GM18873 (cell line): ENCODE measurements at regions not wholly inside any gene's neighbourhood (a gene's known extent, or its start where the extent isn't known, plus 50 kb on each side); places are given as distances from the start of the nearest gene placed in this dataset.

Experiments used
- ATAC-seq: cut with Tn5 transposase; IDR thresholded peaks from one replicate; pipeline ENCODE4 v1.9.1; 2021; ENCODE audit warnings: mild to moderate bottlenecking, moderate library complexity, moderate number of reproducible peaks; ENCODE audit not compliant: unreplicated experiment, low FRiP score

- ATAC-seq = no peak
These were observed 1322.2 kb downstream of the PCDH9 start for GRCh38 chr13:65907666-65908525.

GRCh38 chr13:65901723-65902122, 1328.4 kb downstream of the PCDH9 start:
- ATAC-seq = no peak

GRCh38 chr13:65894049-65894448, 1336.1 kb downstream of the PCDH9 start:
- no peak for ATAC-seq

- no peak for ATAC-seq
These were observed 1337.3 kb downstream of the PCDH9 start for GRCh38 chr13:65892859-65893258.

GRCh38 chr13:65889368-65889767, 1340.8 kb downstream of the PCDH9 start:
- no peak for ATAC-seq

GRCh38 chr13:65882810-65883209, 1347.3 kb downstream of the PCDH9 start:
- ATAC-seq = no peak

- no peak for ATAC-seq
These were observed 1348.5 kb downstream of the PCDH9 start for GRCh38 chr13:65881561-65882155.

GRCh38 chr13:65875031-65875430, 1355.1 kb downstream of the PCDH9 start:
- ATAC-seq = no peak

GRCh38 chr13:65872448-65872847, 1357.7 kb downstream of the PCDH9 start:
- ATAC-seq = no peak

- ATAC-seq = no peak
These were observed 1361.3 kb downstream of the PCDH9 start for GRCh38 chr13:65868884-65869283.

GRCh38 chr13:65868099-65868498, 1362.0 kb downstream of the PCDH9 start:
- no peak for ATAC-seq

GRCh38 chr13:65866138-65866537, 1364.0 kb downstream of the PCDH9 start:
- no peak for ATAC-seq

- no peak for ATAC-seq
These were observed 1364.9 kb downstream of the PCDH9 start for GRCh38 chr13:65865206-65865605.

GRCh38 chr13:65864039-65864438, 1366.1 kb downstream of the PCDH9 start:
- no peak for ATAC-seq

GRCh38 chr13:65860306-65860705, 1369.8 kb downstream of the PCDH9 start:
- ATAC-seq = no peak

GRCh38 chr13:65857942-65858565, 1372.1 kb downstream of the PCDH9 start:
- ATAC-seq = no peak

GRCh38 chr13:65856431-65856830, 1373.7 kb downstream of the PCDH9 start:
- no peak for ATAC-seq

GRCh38 chr13:65855242-65855805, 1374.8 kb downstream of the PCDH9 start:
- ATAC-seq = no peak

- no peak for ATAC-seq
These were observed 1375.7 kb downstream of the PCDH9 start for GRCh38 chr13:65854431-65854830.

GRCh38 chr13:65844266-65844841, 1385.8 kb downstream of the PCDH9 start:
- ATAC-seq = no peak

GRCh38 chr13:65843314-65843731, 1386.8 kb downstream of the PCDH9 start:
- no peak for ATAC-seq
